CD14-positive monocyte (primary cell): ENCODE measurements at regions not wholly inside any gene's neighbourhood (a gene's known extent, or its start where the extent isn't known, plus 50 kb on each side); places are given as distances from the start of the nearest gene placed in this dataset.

Source experiments
- DNase-seq, 3 donors: peaks; one replicate each; pipeline ENCODE4 v3.0.0-alpha.2; 2011 to 2022
- H2AFZ ChIP-seq: 2 replicates; pipeline ENCODE4 v1.6.0; 2012; ENCODE audit warnings: mild to moderate bottlenecking, low read depth, low read length, inconsistent platforms; ENCODE audit not compliant: insufficient read depth, poor library complexity, severe bottlenecking
- H3K27ac ChIP-seq, 2 donors: 1 replicate in 1 of 2; 2 replicates in 1 of 2; pipeline ENCODE4 v1.5.1; 2012 to 2013; ENCODE audit warnings: low read length in 2 of 2, control low read depth in 1 of 2, inconsistent platforms in 1 of 2, low read depth in 1 of 2, mild to moderate bottlenecking in 1 of 2
- H3K27me3 ChIP-seq, 2 donors: one replicate each; pipeline versions ENCODE4 v1.6.0 to v1.6.1; 2011 to 2013; ENCODE audit warnings: low read length in 2 of 2; ENCODE audit not compliant: control insufficient read depth in 2 of 2, insufficient read depth in 2 of 2
- H3K36me3 ChIP-seq, 2 donors: replicated peaks in 1 of 2; 1 replicate in 1 of 2; 2 replicates in 1 of 2; pipeline versions ENCODE4 v1.5.1 to v1.6.1; 2012 to 2013; ENCODE audit warnings: low read length in 2 of 2, control low read depth in 1 of 2, inconsistent platforms in 1 of 2, mild to moderate bottlenecking in 1 of 2; ENCODE audit not compliant: insufficient read depth in 2 of 2, control insufficient read depth in 1 of 2
- H3K4me1 ChIP-seq, 2 donors: 1 replicate in 1 of 2; 2 replicates in 1 of 2; pipeline versions ENCODE4 v1.5.1 to v1.6.1; 2012 to 2013; ENCODE audit warnings: low read length in 2 of 2, control low read depth in 1 of 2, inconsistent platforms in 1 of 2, mild to moderate bottlenecking in 1 of 2, moderate library complexity in 1 of 2; ENCODE audit not compliant: insufficient read depth in 2 of 2, control insufficient read depth in 1 of 2
- H3K4me2 ChIP-seq: replicated peaks from 2 replicates; pipeline ENCODE3; 2012; ENCODE audit warnings: low read length, moderate library complexity, mild to moderate bottlenecking; ENCODE audit not compliant: poor library complexity, severe bottlenecking; ENCODE audit errors: extremely low read depth
- H3K4me3 ChIP-seq, 3 experiments: fragments of 200-600 bp in 1 of 3; sonication (generic) in 1 of 3; replicated peaks in 1 of 3; 1 replicate in 2 of 3; 2 replicates in 1 of 3; pipeline ENCODE4 v1.5.1; 2011 to 2013; ENCODE audit warnings: low read length in 3 of 3, mild to moderate bottlenecking in 3 of 3, control low read depth in 2 of 3, low read depth in 2 of 3, inconsistent platforms in 1 of 3, moderate library complexity in 1 of 3
- H3K79me2 ChIP-seq: 2 replicates; pipeline ENCODE4 v1.6.0; 2012; ENCODE audit warnings: mild to moderate bottlenecking, control low read depth, inconsistent platforms, low read length, moderate library complexity; ENCODE audit not compliant: insufficient read depth
- H3K9ac ChIP-seq: 2 replicates; pipeline ENCODE4 v1.6.0; 2017; ENCODE audit warnings: low read length, mild to moderate bottlenecking; ENCODE audit not compliant: insufficient read depth, poor library complexity, severe bottlenecking
- H3K9me3 ChIP-seq, 2 donors: replicated peaks in 1 of 2; 1 replicate in 1 of 2; 2 replicates in 1 of 2; pipeline versions ENCODE4 v1.5.1 to v1.6.1; 2012 to 2013; ENCODE audit warnings: low read length in 2 of 2, control low read depth in 1 of 2; ENCODE audit not compliant: control insufficient read depth in 1 of 2, insufficient read depth in 1 of 2
- H4K20me1 ChIP-seq: 2 replicates; pipeline ENCODE4 v1.6.0; 2012; ENCODE audit warnings: mild to moderate bottlenecking, low read length, control low read depth, moderate library complexity; ENCODE audit not compliant: insufficient read depth
- H3K27ac Mint-ChIP-seq, 7 donors: one replicate each; pipeline ENCODE4 v1.8.0; 2020; ENCODE audit warnings: mild to moderate bottlenecking in 7 of 7, mixed read lengths in 7 of 7, moderate library complexity in 6 of 7, inconsistent platforms in 2 of 7
- H3K27me3 Mint-ChIP-seq, 3 donors: one replicate each; pipeline ENCODE4 v1.8.0; 2021 to 2022; ENCODE audit warnings: low read depth in 3 of 3, mild to moderate bottlenecking in 3 of 3, mixed read lengths in 3 of 3, moderate library complexity in 3 of 3, inconsistent platforms in 1 of 3
- H3K36me3 Mint-ChIP-seq, 2 donors: one replicate each; pipeline ENCODE4 v1.8.0; 2020; ENCODE audit warnings: mixed read lengths in 2 of 2, inconsistent platforms in 1 of 2, mild to moderate bottlenecking in 1 of 2
- H3K4me1 Mint-ChIP-seq: one replicate; pipeline ENCODE4 v1.8.0; 2020; ENCODE audit warnings: mild to moderate bottlenecking, mixed read lengths
- H3K4me3 Mint-ChIP-seq, 2 donors: one replicate each; pipeline ENCODE4 v1.8.0; 2020; ENCODE audit warnings: mild to moderate bottlenecking in 2 of 2, mixed read lengths in 2 of 2, moderate library complexity in 1 of 2
- H3K9me3 Mint-ChIP-seq, 7 donors: one replicate each; pipeline ENCODE4 v1.8.0; 2020 to 2022; ENCODE audit warnings: mixed read lengths in 7 of 7, mild to moderate bottlenecking in 6 of 7, moderate library complexity in 6 of 7, inconsistent platforms in 2 of 7
- WGBS: methylation state at CpG from one replicate; pipeline ENCODE4 v1.1.5; 2013; ENCODE audit warnings: missing lambda C conversion rate; ENCODE audit not compliant: insufficient coverage; 5-methylcytosine and 5-hydroxymethylcytosine counted together
- intact Hi-C, 2 donors: fragments of 100-400 bp; cut with micrococcal nuclease; formaldehyde crosslinking; loops; one replicate each; pipeline versions ENCODE4 v1.15.0 to v1.15.1; 2023
- TF ChIP-seq, protein P1 (sequence below): fragments of 200-600 bp; IDR thresholded peaks from one replicate; pipeline ENCODE4 v1.8.0; 2022; ENCODE audit warnings: antibody characterized with exemption, mild to moderate bottlenecking

DNA sequence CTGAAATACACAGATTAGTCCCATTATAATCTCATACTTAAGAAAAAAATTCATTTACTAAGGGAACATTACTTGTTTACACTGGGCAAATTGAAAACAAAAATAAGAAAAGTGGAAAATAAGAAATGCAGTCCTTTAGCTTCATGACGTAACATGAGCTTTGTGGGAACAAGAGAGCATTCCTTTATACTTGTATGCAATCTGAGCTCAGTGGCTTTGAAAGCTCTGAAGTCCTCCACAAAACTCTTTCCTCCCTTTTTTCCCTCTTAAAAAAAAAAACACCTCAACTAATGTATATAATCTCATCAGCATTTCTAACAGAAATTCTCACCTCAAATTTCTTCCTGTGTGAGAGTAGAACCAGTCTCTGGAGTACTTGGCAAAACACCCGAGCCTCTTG lies 76.9 kb upstream of the OTX2 start:
- no CpG with 5 or more reads among the region's 2 CpGs for WGBS
- no peak overlapping the region for H3K4me3 Mint-ChIP-seq
- H3K27me3 ChIP-seq, result no peaks in the 10 kb centered on the region

DNA sequence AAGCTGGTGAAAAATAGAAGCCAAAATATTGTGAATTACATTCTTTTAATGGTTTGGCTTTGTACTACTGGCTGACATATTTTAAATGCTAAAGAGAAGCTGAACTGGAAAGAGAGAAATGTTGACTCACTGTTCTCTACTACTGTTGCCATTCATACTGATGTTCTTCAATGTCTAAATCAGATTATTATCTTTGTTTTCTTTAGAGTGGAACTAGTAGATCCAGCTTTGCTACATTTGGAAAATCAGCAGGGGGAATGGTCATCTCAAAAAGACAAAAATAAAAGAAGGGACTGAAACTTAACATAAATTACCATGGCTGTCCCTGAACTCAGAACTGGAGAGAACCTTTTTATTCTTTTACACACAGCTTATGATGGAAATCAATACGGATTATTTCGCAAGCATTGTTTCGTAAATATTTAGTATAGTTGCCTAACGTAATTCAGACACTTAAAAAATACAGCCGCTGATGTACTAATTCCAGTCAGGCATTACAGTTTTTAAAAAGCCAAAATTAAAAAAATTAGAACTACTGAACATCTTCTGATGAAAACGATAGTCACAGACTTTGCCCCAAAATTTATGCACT lies 76.3 kb upstream of the OTX2 start:
- Histone ChIP-seq H3K4me3 (no peak overlapping the region), H3K27me3 (no peaks in the 10 kb centered on the region), H3K4me2 (no peak overlapping the region), H3K9ac (no peak overlapping the region), H3K9me3 (no peaks in the 10 kb centered on the region), H3K79me2 (no peaks in the 10 kb centered on the region), H2AFZ (no peak overlapping the region), H3K36me3 (no peaks in the 10 kb centered on the region), H3K4me1 (no peaks in the 10 kb centered on the region), H4K20me1 (no peaks in the 10 kb centered on the region), H3K27ac (no peak overlapping the region)
- H3K27me3 Mint-ChIP-seq, result peaks cover 0 to 4% (median 2%) of the 10 kb centered on the region in 3 donors
- H3K27ac Mint-ChIP-seq, result no peak overlapping the region
- WGBS, result no CpG with 5 or more reads among the region's 6 CpGs
- no peaks in the 10 kb centered on the region for H3K36me3 Mint-ChIP-seq
- no peaks in the 10 kb centered on the region for H3K9me3 Mint-ChIP-seq
- no peak overlapping the region for H3K4me3 Mint-ChIP-seq
- H3K4me1 Mint-ChIP-seq, result no peaks in the 10 kb centered on the region
- no peak for DNase-seq
- intact Hi-C loops, result no loop called here
- TF ChIP-seq, protein P1, sequence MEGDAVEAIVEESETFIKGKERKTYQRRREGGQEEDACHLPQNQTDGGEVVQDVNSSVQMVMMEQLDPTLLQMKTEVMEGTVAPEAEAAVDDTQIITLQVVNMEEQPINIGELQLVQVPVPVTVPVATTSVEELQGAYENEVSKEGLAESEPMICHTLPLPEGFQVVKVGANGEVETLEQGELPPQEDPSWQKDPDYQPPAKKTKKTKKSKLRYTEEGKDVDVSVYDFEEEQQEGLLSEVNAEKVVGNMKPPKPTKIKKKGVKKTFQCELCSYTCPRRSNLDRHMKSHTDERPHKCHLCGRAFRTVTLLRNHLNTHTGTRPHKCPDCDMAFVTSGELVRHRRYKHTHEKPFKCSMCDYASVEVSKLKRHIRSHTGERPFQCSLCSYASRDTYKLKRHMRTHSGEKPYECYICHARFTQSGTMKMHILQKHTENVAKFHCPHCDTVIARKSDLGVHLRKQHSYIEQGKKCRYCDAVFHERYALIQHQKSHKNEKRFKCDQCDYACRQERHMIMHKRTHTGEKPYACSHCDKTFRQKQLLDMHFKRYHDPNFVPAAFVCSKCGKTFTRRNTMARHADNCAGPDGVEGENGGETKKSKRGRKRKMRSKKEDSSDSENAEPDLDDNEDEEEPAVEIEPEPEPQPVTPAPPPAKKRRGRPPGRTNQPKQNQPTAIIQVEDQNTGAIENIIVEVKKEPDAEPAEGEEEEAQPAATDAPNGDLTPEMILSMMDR, result no peak

More for the DNA sequence above, 76.9 kb upstream of the OTX2 start:
- TF ChIP-seq, protein P1, result no peak
- H3K27ac Mint-ChIP-seq, result no peak overlapping the region
- no peak overlapping the region for H3K27ac ChIP-seq
- no peak overlapping the region for H3K4me3 ChIP-seq
- no peaks in the 10 kb centered on the region for H3K36me3 Mint-ChIP-seq
- no peaks in the 10 kb centered on the region for H3K9me3 ChIP-seq
- H2AFZ ChIP-seq, result no peak overlapping the region
- no peaks in the 10 kb centered on the region for H3K9me3 Mint-ChIP-seq
- H3K27me3 Mint-ChIP-seq, result peaks cover 0 to 4% (median 2%) of the 10 kb centered on the region in 3 donors
- no peaks in the 10 kb centered on the region for H3K4me1 ChIP-seq
- no peaks in the 10 kb centered on the region for H3K4me1 Mint-ChIP-seq
- no peaks in the 10 kb centered on the region for H3K79me2 ChIP-seq
- no peaks in the 10 kb centered on the region for H4K20me1 ChIP-seq
- intact Hi-C loops, result no loop called here
- no peaks in the 10 kb centered on the region for H3K36me3 ChIP-seq
- no peak overlapping the region for H3K4me2 ChIP-seq
- H3K9ac ChIP-seq, result no peak overlapping the region
- no peak for DNase-seq
